ENCODE measurements at regions not wholly inside any gene's neighbourhood (a gene's known extent, or its start where the extent isn't known, plus 50 kb on each side); places are given as distances from the start of the nearest gene placed in this dataset.

DNA sequence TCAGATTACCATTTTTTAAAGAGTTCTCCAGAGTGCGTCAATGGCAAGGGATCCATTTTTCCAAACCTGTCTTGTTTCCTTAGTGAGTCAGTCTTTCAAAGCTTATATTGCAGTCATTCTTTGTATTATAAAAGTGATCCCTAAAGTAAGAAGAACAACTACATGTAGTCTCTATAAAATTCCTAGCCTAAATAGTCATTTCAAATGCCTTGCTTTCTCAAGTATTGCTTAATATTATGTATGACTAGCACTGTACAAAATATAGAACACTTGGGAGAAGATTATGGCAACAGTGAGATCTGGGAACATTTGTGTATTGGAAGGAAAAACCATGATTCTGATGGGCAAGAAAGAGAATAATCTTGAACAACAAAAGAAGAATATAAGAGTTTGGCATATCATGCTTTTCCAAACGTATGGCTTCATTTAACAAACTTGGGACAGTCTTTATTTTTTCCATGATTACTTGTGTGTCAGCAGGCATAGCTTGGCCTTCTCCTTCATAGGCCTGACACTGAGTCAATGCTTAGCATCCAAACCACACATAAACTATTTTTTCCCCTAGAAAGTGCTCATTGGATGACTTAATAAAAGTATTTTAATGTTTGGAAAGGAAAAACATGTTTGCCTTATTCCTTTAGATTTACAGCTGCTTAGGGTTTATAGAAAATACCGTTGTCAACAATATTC is 547.4 kb downstream of the LTN1 start:
- CTCF ChIA-PET = interaction anchor here (0.6 kb wide), 1 partner anchor 1651 kb away, joined by 3 read pairs; no protein-coding TSS in a partner anchor
- POLR2A ChIA-PET = interaction anchor here (0.7 kb wide), 1 partner anchor 257 kb away, joined by 3 read pairs; no protein-coding TSS in a partner anchor
- TF ChIP-seq CTCF (IDR thresholded peaks at IDR 0.05; ENCODE audit: unreplicated experiment) = no peak
- Mint-ChIP-seq H3K27ac (ENCODE audit: low read depth, unreplicated experiment) (peak overlapping the region; percentile 76), H3K4me3 (ENCODE audit: unreplicated experiment) (no peak overlapping the region), H3K4me1 (ENCODE audit: insufficient read depth, unreplicated experiment) (peaks cover 24% of the 10 kb centered on the region), H3K36me3 (ENCODE audit: insufficient read depth, unreplicated experiment) (no peaks in the 10 kb centered on the region), H3K9me3 (ENCODE audit: unreplicated experiment) (peaks cover 13% of the 10 kb centered on the region), H3K27me3 (ENCODE audit: insufficient read depth, unreplicated experiment) (no peaks in the 10 kb centered on the region)
- peak; percentile 32 for DNase-seq (ENCODE audit: unreplicated experiment)
- BruUV-seq (replicated peaks) = no TSS peak
- intact Hi-C loops (cut with micrococcal nuclease) = no loop called here

DNA sequence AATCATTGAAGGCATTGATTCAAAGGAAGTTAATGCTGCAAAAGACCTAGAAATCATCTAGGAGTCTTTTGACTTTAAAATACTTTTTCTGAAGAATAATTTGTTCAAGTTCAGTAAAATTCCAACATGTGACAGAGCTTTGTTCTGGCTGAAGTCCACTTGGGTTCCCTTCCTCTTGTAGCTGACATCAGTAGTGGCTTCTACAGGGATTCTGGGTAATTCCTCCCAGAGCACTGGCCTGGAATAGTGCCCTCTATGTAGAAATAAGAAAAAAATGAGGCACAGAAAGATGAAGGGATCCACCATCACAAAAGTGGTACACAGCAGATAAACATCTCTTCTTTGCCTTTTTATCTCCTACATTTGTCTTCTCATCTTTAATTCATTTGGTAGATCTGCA is 548.1 kb downstream of the LTN1 start:
- no TSS peak for BruUV-seq (replicated peaks)
- ChIA-PET POLR2A (interaction anchor here (0.6 kb wide), 1 partner anchor 33 kb away, joined by 3 read pairs; no protein-coding TSS in a partner anchor), CTCF (interaction anchor here (0.6 to 0.7 kb wide), 3 partner anchors 65 to 1651 kb away, joined by 3 to 4 read pairs (median 3); no protein-coding TSS in a partner anchor)
- no peaks in the 10 kb centered on the region for H3K36me3 Mint-ChIP-seq (ENCODE audit: insufficient read depth, unreplicated experiment)
- no peak overlapping the region for H3K4me3 Mint-ChIP-seq (ENCODE audit: unreplicated experiment)
- DNase-seq (ENCODE audit: unreplicated experiment) = no peak
- intact Hi-C loops (cut with micrococcal nuclease) = no loop called here
- no peaks in the 10 kb centered on the region for H3K27me3 Mint-ChIP-seq (ENCODE audit: insufficient read depth, unreplicated experiment)
- peak overlapping the region; percentile 76 for H3K27ac Mint-ChIP-seq (ENCODE audit: low read depth, unreplicated experiment)
- no peak for TF ChIP-seq CTCF (IDR thresholded peaks at IDR 0.05; ENCODE audit: unreplicated experiment)
- peaks cover 13% of the 10 kb centered on the region for H3K9me3 Mint-ChIP-seq (ENCODE audit: unreplicated experiment)
- peaks cover 24% of the 10 kb centered on the region for H3K4me1 Mint-ChIP-seq (ENCODE audit: insufficient read depth, unreplicated experiment)

- intact Hi-C loops (cut with micrococcal nuclease) = no loop called here
- no peaks in the 10 kb centered on the region for H3K36me3 Mint-ChIP-seq (ENCODE audit: insufficient read depth, unreplicated experiment)
- ChIA-PET CTCF (interaction anchor here (0.6 to 0.7 kb wide), 2 partner anchors 66 to 70 kb away, joined by 3 to 4 read pairs; no protein-coding TSS in a partner anchor), POLR2A (interaction anchor here (0.6 to 1.2 kb wide), 2 partner anchors 10 to 33 kb away, joined by 3 read pairs; no protein-coding TSS in a partner anchor)
- peaks cover 24% of the 10 kb centered on the region for H3K4me1 Mint-ChIP-seq (ENCODE audit: insufficient read depth, unreplicated experiment)
- peaks cover 13% of the 10 kb centered on the region for H3K9me3 Mint-ChIP-seq (ENCODE audit: unreplicated experiment)
- no TSS peak for BruUV-seq (replicated peaks)
- H3K4me3 Mint-ChIP-seq (ENCODE audit: unreplicated experiment) = no peak overlapping the region
- TF ChIP-seq CTCF (IDR thresholded peaks at IDR 0.05; ENCODE audit: unreplicated experiment) = no peak
- H3K27ac Mint-ChIP-seq (ENCODE audit: low read depth, unreplicated experiment) = no peak overlapping the region
- H3K27me3 Mint-ChIP-seq (ENCODE audit: insufficient read depth, unreplicated experiment) = no peaks in the 10 kb centered on the region
- no peak for DNase-seq (ENCODE audit: unreplicated experiment)
Observed at GRCh38 chr21:28444111-28444510, 548.6 kb downstream of the LTN1 start.

DNA sequence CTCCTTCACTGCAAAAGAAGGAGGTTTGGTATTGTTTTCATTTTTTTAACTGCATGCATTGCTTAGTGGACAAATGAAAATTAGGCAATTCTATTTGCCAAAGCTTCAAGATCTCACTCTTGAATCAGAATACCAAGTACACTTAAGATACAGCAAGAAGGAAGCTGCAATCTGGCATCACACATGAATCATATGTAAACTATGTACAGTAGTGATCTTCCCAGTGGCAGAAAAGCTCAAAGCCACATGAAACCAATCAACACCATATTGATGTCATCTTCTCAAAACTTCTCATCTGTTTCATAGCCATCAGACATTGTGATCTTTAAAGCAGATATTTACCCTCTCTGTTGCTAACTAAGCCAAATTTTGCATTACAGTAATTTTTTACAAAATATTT is 550.1 kb downstream of the LTN1 start:
- intact Hi-C loops (cut with micrococcal nuclease) = no loop called here
- peak overlapping the region; percentile 20 for H3K27ac Mint-ChIP-seq (ENCODE audit: low read depth, unreplicated experiment)
- no peaks in the 10 kb centered on the region for H3K27me3 Mint-ChIP-seq (ENCODE audit: insufficient read depth, unreplicated experiment)
- no TSS peak for BruUV-seq (replicated peaks)
- no peaks in the 10 kb centered on the region for H3K36me3 Mint-ChIP-seq (ENCODE audit: insufficient read depth, unreplicated experiment)
- H3K9me3 Mint-ChIP-seq (ENCODE audit: unreplicated experiment) = peaks cover 13% of the 10 kb centered on the region
- ChIA-PET POLR2A (interaction anchor here (0.9 kb wide), 1 partner anchor 11 kb away, joined by 3 read pairs; no protein-coding TSS in a partner anchor), CTCF (no interaction called here)
- no peak for TF ChIP-seq CTCF (IDR thresholded peaks at IDR 0.05; ENCODE audit: unreplicated experiment)
- peak; percentile 35 for DNase-seq (ENCODE audit: unreplicated experiment)
- no peak overlapping the region for H3K4me3 Mint-ChIP-seq (ENCODE audit: unreplicated experiment)
- peaks cover 24% of the 10 kb centered on the region for H3K4me1 Mint-ChIP-seq (ENCODE audit: insufficient read depth, unreplicated experiment)

Data from MCF 10A (cell line).